CD4-positive, alpha-beta T cell (primary cell): ENCODE measurements at regions not wholly inside any gene's neighbourhood (a gene's known extent, or its start where the extent isn't known, plus 50 kb on each side); places are given as distances from the start of the nearest gene placed in this dataset.

Experiments
- ATAC-seq: fragments of 200-7000 bp; cut with Tn5 transposase; one replicate; pipeline ENCODE4 v1.10.0; 2022; ENCODE audit warnings: mild to moderate bottlenecking; ENCODE audit not compliant: poor library complexity
- CTCF ChIA-PET: fragments of 350-600 bp; sonication (Branson Sonifier 250); formaldehyde crosslinking; loops from one replicate; lab custom pipeline; 2021; ENCODE audit warnings: antibody characterized with exemption, inconsistent platforms; lab: Charles Lee
- POLR2A ChIA-PET: fragments of 350-600 bp; sonication (Branson Sonifier 250); formaldehyde crosslinking; loops from one replicate; lab custom pipeline; 2021; ENCODE audit warnings: antibody characterized with exemption, inconsistent platforms; lab: Charles Lee
- DNase-seq, 14 experiments: peaks; one replicate each; pipeline ENCODE4 v3.0.0-alpha.2; 2013 to 2020; ENCODE audit warnings: mixed read lengths in 2 of 14
- H3K27ac ChIP-seq, 2 donors: one replicate each; pipeline versions ENCODE4 v1.5.1 to v1.7.0; 2013; ENCODE audit warnings: low read length in 2 of 2, low read depth in 1 of 2, mild to moderate bottlenecking in 1 of 2
- H3K27me3 ChIP-seq, 2 experiments: 1 replicate in 1 of 2; 2 replicates in 1 of 2; pipeline versions ENCODE4 v1.6.1 to v1.7.0; 2013; ENCODE audit warnings: low read length in 2 of 2, control low read depth in 1 of 2, mild to moderate bottlenecking in 1 of 2, moderate library complexity in 1 of 2; ENCODE audit not compliant: insufficient read depth in 2 of 2, control insufficient read depth in 1 of 2
- H3K36me3 ChIP-seq: one replicate; pipeline ENCODE4 v1.6.1; 2013; ENCODE audit warnings: low read length, control low read depth; ENCODE audit not compliant: insufficient read depth
- H3K4me1 ChIP-seq: one replicate; pipeline ENCODE4 v1.6.1; 2013; ENCODE audit warnings: low read length, control low read depth; ENCODE audit not compliant: insufficient read depth
- H3K4me3 ChIP-seq: one replicate; pipeline ENCODE4 v1.5.1; 2013; ENCODE audit warnings: mild to moderate bottlenecking, low read length, moderate library complexity
- H3K9me3 ChIP-seq, 2 experiments: 1 replicate in 1 of 2; 2 replicates in 1 of 2; pipeline versions ENCODE4 v1.6.1 to v1.7.0; 2013; ENCODE audit warnings: low read length in 2 of 2, mild to moderate bottlenecking in 2 of 2, control low read depth in 1 of 2, moderate library complexity in 1 of 2; ENCODE audit not compliant: control insufficient read depth in 1 of 2, insufficient read depth in 1 of 2
- H3K27ac Mint-ChIP-seq: one replicate; pipeline ENCODE4 v1.8.0; 2020; ENCODE audit warnings: mixed read lengths
- H3K27me3 Mint-ChIP-seq: one replicate; pipeline ENCODE4 v1.8.0; 2021; ENCODE audit warnings: mixed read lengths
- H3K36me3 Mint-ChIP-seq: one replicate; pipeline ENCODE4 v1.8.0; 2021; ENCODE audit warnings: low read depth, mixed read lengths
- H3K4me1 Mint-ChIP-seq: one replicate; pipeline ENCODE4 v1.8.0; 2021; ENCODE audit warnings: low read depth, mixed read lengths
- H3K4me3 Mint-ChIP-seq: one replicate; pipeline ENCODE4 v1.8.0; 2020; ENCODE audit warnings: mild to moderate bottlenecking, mixed read lengths
- H3K9me3 Mint-ChIP-seq: one replicate; pipeline ENCODE4 v1.8.0; 2020; ENCODE audit warnings: mixed read lengths
- intact Hi-C, 2 experiments: fragments of 100-400 bp; cut with DNase I in 1 of 2; cut with micrococcal nuclease in 1 of 2; formaldehyde crosslinking; loops; one replicate each; pipeline versions ENCODE4 v1.15.1 to v1.9.0; 2023 to 2025; cut with DNase I, micrococcal nuclease
- TF ChIP-seq, protein P1 (sequence below): fragments of 200-600 bp; IDR thresholded peaks from one replicate; pipeline ENCODE4 v1.8.0; 2022; ENCODE audit warnings: antibody characterized with exemption, mild to moderate bottlenecking

DNA sequence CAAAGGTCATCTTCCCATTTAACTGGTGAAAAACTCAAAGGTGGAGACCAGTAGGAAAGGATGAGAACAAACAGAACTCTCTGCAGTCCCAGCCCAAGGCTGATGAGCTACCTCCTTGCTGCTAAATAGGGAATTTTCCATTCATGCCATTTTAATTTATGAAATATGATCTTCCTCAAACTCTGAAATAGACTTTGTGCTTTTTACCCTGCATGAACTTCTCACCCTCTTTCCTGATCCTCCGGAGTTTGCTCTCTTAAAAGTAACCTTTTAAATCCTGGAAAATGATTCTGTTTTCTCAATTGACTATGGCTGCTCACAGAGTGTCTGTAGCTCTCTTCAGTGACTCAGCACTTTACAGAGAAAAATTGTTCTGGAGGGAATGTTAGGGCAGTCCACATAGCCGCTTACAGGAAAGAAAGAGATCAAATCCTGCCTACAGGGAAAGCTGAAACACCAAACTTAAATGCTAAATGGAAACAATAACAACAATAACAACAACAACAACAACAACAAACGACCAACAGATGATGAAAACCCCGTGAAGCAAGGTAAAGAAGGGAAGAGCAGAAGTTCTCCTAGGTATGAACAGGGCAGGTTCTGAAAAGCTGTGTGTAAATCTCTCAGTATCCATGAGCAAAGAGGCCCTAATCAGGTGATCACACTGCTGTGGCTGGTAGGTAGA is 79.8 kb upstream of the SESTD1 start:
- intact Hi-C loops, result loop anchor here in 1 of 2 experiments (5.0 kb wide), 1 partner anchor 127 kb away; no protein-coding TSS in a partner anchor
- ChIA-PET POLR2A (no interaction called here), CTCF (no interaction called here)
- Histone ChIP-seq H3K9me3 (no peaks in the 10 kb centered on the region), H3K4me1 (no peaks in the 10 kb centered on the region), H3K27ac (no peak overlapping the region), H3K36me3 (no peaks in the 10 kb centered on the region), H3K27me3 (no peaks in the 10 kb centered on the region), H3K4me3 (no peak overlapping the region)
- Mint-ChIP-seq H3K36me3 (no peaks in the 10 kb centered on the region), H3K4me1 (no peaks in the 10 kb centered on the region), H3K27me3 (peaks cover 8% of the 10 kb centered on the region), H3K9me3 (no peaks in the 10 kb centered on the region), H3K27ac (no peak overlapping the region), H3K4me3 (no peak overlapping the region)
- no peak for DNase-seq
- ATAC-seq, result no peak
- TF ChIP-seq, protein P1, sequence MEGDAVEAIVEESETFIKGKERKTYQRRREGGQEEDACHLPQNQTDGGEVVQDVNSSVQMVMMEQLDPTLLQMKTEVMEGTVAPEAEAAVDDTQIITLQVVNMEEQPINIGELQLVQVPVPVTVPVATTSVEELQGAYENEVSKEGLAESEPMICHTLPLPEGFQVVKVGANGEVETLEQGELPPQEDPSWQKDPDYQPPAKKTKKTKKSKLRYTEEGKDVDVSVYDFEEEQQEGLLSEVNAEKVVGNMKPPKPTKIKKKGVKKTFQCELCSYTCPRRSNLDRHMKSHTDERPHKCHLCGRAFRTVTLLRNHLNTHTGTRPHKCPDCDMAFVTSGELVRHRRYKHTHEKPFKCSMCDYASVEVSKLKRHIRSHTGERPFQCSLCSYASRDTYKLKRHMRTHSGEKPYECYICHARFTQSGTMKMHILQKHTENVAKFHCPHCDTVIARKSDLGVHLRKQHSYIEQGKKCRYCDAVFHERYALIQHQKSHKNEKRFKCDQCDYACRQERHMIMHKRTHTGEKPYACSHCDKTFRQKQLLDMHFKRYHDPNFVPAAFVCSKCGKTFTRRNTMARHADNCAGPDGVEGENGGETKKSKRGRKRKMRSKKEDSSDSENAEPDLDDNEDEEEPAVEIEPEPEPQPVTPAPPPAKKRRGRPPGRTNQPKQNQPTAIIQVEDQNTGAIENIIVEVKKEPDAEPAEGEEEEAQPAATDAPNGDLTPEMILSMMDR, result no peak

DNA sequence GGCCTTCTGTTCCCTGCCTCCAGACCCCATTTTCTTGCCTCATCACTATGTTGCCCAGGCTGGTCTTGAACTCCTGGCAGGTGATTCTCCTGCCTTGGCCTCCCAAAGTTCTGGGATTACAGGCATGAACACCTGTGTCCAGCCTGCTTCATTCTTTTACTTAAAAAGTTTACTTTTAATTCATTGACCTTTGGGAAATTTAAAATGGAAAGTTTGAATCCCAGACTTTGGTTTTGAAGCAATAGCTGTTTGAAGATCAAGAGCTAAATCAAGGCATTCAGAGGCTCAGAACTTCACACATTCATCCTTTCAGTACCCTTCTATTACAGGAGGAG is 79.3 kb upstream of the SESTD1 start:
- H3K4me3 Mint-ChIP-seq, result no peak overlapping the region
- H3K4me1 Mint-ChIP-seq, result no peaks in the 10 kb centered on the region
- no peaks in the 10 kb centered on the region for H3K36me3 Mint-ChIP-seq
- peaks cover 7% of the 10 kb centered on the region for H3K27me3 Mint-ChIP-seq
- no peaks in the 10 kb centered on the region for H3K36me3 ChIP-seq
- H3K9me3 ChIP-seq, result no peaks in the 10 kb centered on the region
- ATAC-seq (no peak), DNase-seq (no peak)
- H3K27ac ChIP-seq, result no peak overlapping the region
- CTCF ChIA-PET, result no interaction called here
- H3K4me1 ChIP-seq, result no peaks in the 10 kb centered on the region
- no peak overlapping the region for H3K4me3 ChIP-seq
- intact Hi-C loops, result loop anchor here in 1 of 2 experiments (5.0 kb wide), 1 partner anchor 127 kb away; no protein-coding TSS in a partner anchor
- H3K9me3 Mint-ChIP-seq, result no peaks in the 10 kb centered on the region
- POLR2A ChIA-PET, result no interaction called here
- TF ChIP-seq, protein P1, result no peak
- no peaks in the 10 kb centered on the region for H3K27me3 ChIP-seq
- H3K27ac Mint-ChIP-seq, result no peak overlapping the region

DNA sequence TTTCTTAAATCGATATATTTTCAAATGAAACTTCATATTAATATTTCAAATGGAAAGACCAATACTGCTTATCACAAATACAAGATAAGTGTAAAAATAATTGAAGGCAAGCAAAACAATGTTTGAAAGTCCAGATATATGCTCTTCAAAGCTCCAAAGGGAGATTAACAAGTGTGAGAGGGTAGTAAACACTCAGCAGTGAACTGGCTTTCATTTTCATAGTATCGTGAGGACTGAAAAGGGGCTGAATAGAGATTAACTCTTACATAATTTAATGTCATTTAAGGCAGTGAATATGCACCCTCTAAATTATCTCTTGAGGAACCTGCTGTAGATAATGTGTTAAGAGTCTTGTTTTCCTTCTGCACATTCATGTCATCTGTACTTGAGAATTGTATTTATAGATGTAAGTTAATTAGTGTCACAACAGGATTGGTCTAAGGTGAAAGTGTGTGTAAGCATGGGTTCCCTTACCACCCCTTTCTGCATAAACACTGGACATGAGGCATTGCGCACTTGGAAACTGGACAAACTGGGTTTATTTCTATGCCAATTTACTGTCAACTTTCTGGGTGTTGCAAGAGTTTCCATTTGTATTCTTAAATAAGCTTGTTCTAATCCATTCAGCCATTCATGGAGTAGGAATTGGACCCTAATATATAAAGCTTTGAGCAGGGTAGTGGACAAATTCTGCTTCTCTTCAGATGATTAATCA is 76.7 kb upstream of the SESTD1 start:
- H3K4me3 ChIP-seq, result no peak overlapping the region
- no peak for DNase-seq
- H3K4me3 Mint-ChIP-seq, result no peak overlapping the region
- CTCF ChIA-PET, result no interaction called here
- no peaks in the 10 kb centered on the region for H3K9me3 Mint-ChIP-seq
- intact Hi-C loops, result loop anchor here (2.0 to 5.0 kb wide), 2 partner anchors 123 to 124 kb away; no protein-coding TSS in a partner anchor
- no peak for ATAC-seq
- POLR2A ChIA-PET, result no interaction called here
- H3K27me3 Mint-ChIP-seq, result no peaks in the 10 kb centered on the region
- H3K36me3 ChIP-seq, result no peaks in the 10 kb centered on the region
- H3K4me1 Mint-ChIP-seq, result no peaks in the 10 kb centered on the region
- no peak overlapping the region for H3K27ac ChIP-seq
- H3K27ac Mint-ChIP-seq, result no peak overlapping the region
- no peaks in the 10 kb centered on the region for H3K27me3 ChIP-seq
- TF ChIP-seq, protein P1, result no peak
- H3K9me3 ChIP-seq, result no peaks in the 10 kb centered on the region
- no peaks in the 10 kb centered on the region for H3K4me1 ChIP-seq
- no peaks in the 10 kb centered on the region for H3K36me3 Mint-ChIP-seq
